ENCODE measurements at regions not wholly inside any gene's neighbourhood (a gene's known extent, or its start where the extent isn't known, plus 50 kb on each side); places are given as distances from the start of the nearest gene placed in this dataset.
"Not testable (repeated sequence)": the region's sequence is repeated elsewhere in the genome, so short reads cannot be mapped to it uniquely, and the experiment has no call there.

- ChIA-PET POLR2A (no interaction called here), CTCF (no interaction called here)
Measured at GRCh38 chr7:86445285-86445684, 198.4 kb upstream of the GRM3 start.

GRCh38 chr7:86444245-86444644, 199.5 kb upstream of the GRM3 start:
- Mint-ChIP-seq H3K27ac (no peak overlapping the region), H3K9me3 (peaks cover 7% of the 10 kb centered on the region)

More at GRCh38 chr7:86445285-86445684, 198.4 kb upstream of the GRM3 start:
- Mint-ChIP-seq H3K4me1 (no peaks in the 10 kb centered on the region), H3K4me3 (no peak overlapping the region), H3K27me3 (no peaks in the 10 kb centered on the region), H3K9me3 (peaks cover 7% of the 10 kb centered on the region), H3K27ac (no peak overlapping the region), H3K36me3 (ENCODE audit: low read depth) (no peaks in the 10 kb centered on the region)
- DNase-seq: no peak

GRCh38 chr7:86440420-86440819, 203.3 kb upstream of the GRM3 start:
- DNase-seq; POLR2A ChIA-PET; H3K9me3 Mint-ChIP-seq; H3K36me3 Mint-ChIP-seq (ENCODE audit: low read depth); CTCF ChIA-PET; H3K27me3 Mint-ChIP-seq; H3K27ac Mint-ChIP-seq; H3K4me3 Mint-ChIP-seq; H3K4me1 Mint-ChIP-seq: not testable (repeated sequence)

More at GRCh38 chr7:86444245-86444644, 199.5 kb upstream of the GRM3 start:
- no peak for DNase-seq
- CTCF ChIA-PET: no interaction called here
- Mint-ChIP-seq H3K4me3 (no peak overlapping the region), H3K36me3 (ENCODE audit: low read depth) (no peaks in the 10 kb centered on the region), H3K4me1 (no peaks in the 10 kb centered on the region), H3K27me3 (no peaks in the 10 kb centered on the region)
- POLR2A ChIA-PET: no interaction called here

GRCh38 chr7:86437951-86438450, 205.7 kb upstream of the GRM3 start:
- Mint-ChIP-seq H3K36me3 (ENCODE audit: low read depth) (no peaks in the 10 kb centered on the region), H3K27me3 (no peaks in the 10 kb centered on the region), H3K9me3 (peaks cover 3% of the 10 kb centered on the region), H3K4me3 (no peak overlapping the region), H3K27ac (no peak overlapping the region), H3K4me1 (no peaks in the 10 kb centered on the region)
- DNase-seq: no peak
- POLR2A ChIA-PET: no interaction called here
- CTCF ChIA-PET: no interaction called here

- Mint-ChIP-seq H3K9me3 (no peaks in the 10 kb centered on the region), H3K27me3 (no peaks in the 10 kb centered on the region), H3K4me3 (no peak overlapping the region), H3K36me3 (ENCODE audit: low read depth) (no peaks in the 10 kb centered on the region), H3K27ac (no peak overlapping the region), H3K4me1 (no peaks in the 10 kb centered on the region)
- no peak for DNase-seq
- ChIA-PET CTCF (no interaction called here), POLR2A (no interaction called here)
Measured at GRCh38 chr7:86431761-86432160, 211.9 kb upstream of the GRM3 start.

GRCh38 chr7:86411814-86412213, 231.9 kb upstream of the GRM3 start:
- no peaks in the 10 kb centered on the region for H3K36me3 Mint-ChIP-seq (ENCODE audit: low read depth)
- POLR2A ChIA-PET: no interaction called here
- no peak overlapping the region for H3K27ac Mint-ChIP-seq
- H3K4me1 Mint-ChIP-seq: no peaks in the 10 kb centered on the region
- no peak for DNase-seq
- no peaks in the 10 kb centered on the region for H3K27me3 Mint-ChIP-seq
- no peak overlapping the region for H3K4me3 Mint-ChIP-seq
- H3K9me3 Mint-ChIP-seq: peaks cover 4% of the 10 kb centered on the region
- CTCF ChIA-PET: no interaction called here

GRCh38 chr7:86407291-86407690, 236.4 kb upstream of the GRM3 start:
- H3K36me3 Mint-ChIP-seq (ENCODE audit: low read depth): no peaks in the 10 kb centered on the region
- H3K4me3 Mint-ChIP-seq: no peak overlapping the region
- DNase-seq: no peak
- H3K27me3 Mint-ChIP-seq: no peaks in the 10 kb centered on the region
- POLR2A ChIA-PET: no interaction called here
- H3K27ac Mint-ChIP-seq: no peak overlapping the region
- CTCF ChIA-PET: no interaction called here
- H3K9me3 Mint-ChIP-seq: peaks cover 2% of the 10 kb centered on the region
- no peaks in the 10 kb centered on the region for H3K4me1 Mint-ChIP-seq

GRCh38 chr7:86391813-86392212, 251.9 kb upstream of the GRM3 start:
- Mint-ChIP-seq H3K36me3 (ENCODE audit: low read depth) (no peaks in the 10 kb centered on the region), H3K27me3 (no peaks in the 10 kb centered on the region)
- POLR2A ChIA-PET: no interaction called here

GRCh38 chr7:86375602-86376001, 268.1 kb upstream of the GRM3 start:
- H3K4me1 Mint-ChIP-seq; CTCF ChIA-PET; POLR2A ChIA-PET; H3K4me3 Mint-ChIP-seq; H3K27me3 Mint-ChIP-seq; DNase-seq; H3K27ac Mint-ChIP-seq; H3K36me3 Mint-ChIP-seq (ENCODE audit: low read depth): not testable (repeated sequence)
- H3K9me3 Mint-ChIP-seq: peaks cover 13% of the 10 kb centered on the region

More at GRCh38 chr7:86391813-86392212, 251.9 kb upstream of the GRM3 start:
- CTCF ChIA-PET: no interaction called here
- H3K4me1 Mint-ChIP-seq: no peaks in the 10 kb centered on the region
- DNase-seq: no peak
- H3K27ac Mint-ChIP-seq: no peak overlapping the region
- no peak overlapping the region for H3K4me3 Mint-ChIP-seq
- H3K9me3 Mint-ChIP-seq: peaks cover 5% of the 10 kb centered on the region

- DNase-seq: no peak
- Mint-ChIP-seq H3K9me3 (peaks cover 13% of the 10 kb centered on the region), H3K27me3 (no peaks in the 10 kb centered on the region), H3K27ac (no peak overlapping the region), H3K4me1 (no peaks in the 10 kb centered on the region), H3K36me3 (ENCODE audit: low read depth) (no peaks in the 10 kb centered on the region), H3K4me3 (no peak overlapping the region)
- CTCF ChIA-PET: no interaction called here
- POLR2A ChIA-PET: no interaction called here
Measured at GRCh38 chr7:86372262-86372661, 271.4 kb upstream of the GRM3 start.

GRCh38 chr7:86366946-86367345, 276.8 kb upstream of the GRM3 start:
- no peak for DNase-seq
- Mint-ChIP-seq H3K36me3 (ENCODE audit: low read depth) (no peaks in the 10 kb centered on the region), H3K4me1 (no peaks in the 10 kb centered on the region), H3K4me3 (no peak overlapping the region), H3K9me3 (peaks cover 7% of the 10 kb centered on the region), H3K27me3 (no peaks in the 10 kb centered on the region), H3K27ac (no peak overlapping the region)
- ChIA-PET POLR2A (no interaction called here), CTCF (no interaction called here)

- H3K4me3 Mint-ChIP-seq; H3K27ac Mint-ChIP-seq; H3K27me3 Mint-ChIP-seq; DNase-seq; H3K9me3 Mint-ChIP-seq; POLR2A ChIA-PET; H3K36me3 Mint-ChIP-seq (ENCODE audit: low read depth); CTCF ChIA-PET; H3K4me1 Mint-ChIP-seq: not testable (repeated sequence)
Measured at GRCh38 chr7:86340407-86340806, 303.3 kb upstream of the GRM3 start.

GRCh38 chr7:86339051-86339450, 304.7 kb upstream of the GRM3 start:
- CTCF ChIA-PET: no interaction called here
- Mint-ChIP-seq H3K27ac (no peak overlapping the region), H3K9me3 (peaks cover 8% of the 10 kb centered on the region), H3K4me1 (no peaks in the 10 kb centered on the region), H3K4me3 (no peak overlapping the region), H3K36me3 (ENCODE audit: low read depth) (no peaks in the 10 kb centered on the region), H3K27me3 (no peaks in the 10 kb centered on the region)
- no peak for DNase-seq
- POLR2A ChIA-PET: no interaction called here

GRCh38 chr7:86328801-86329433, 314.8 kb upstream of the GRM3 start:
- no peaks in the 10 kb centered on the region for H3K27me3 Mint-ChIP-seq
- no peaks in the 10 kb centered on the region for H3K9me3 Mint-ChIP-seq
- no peak for DNase-seq
- H3K4me3 Mint-ChIP-seq: no peak overlapping the region
- ChIA-PET POLR2A (no interaction called here), CTCF (no interaction called here)
- no peaks in the 10 kb centered on the region for H3K36me3 Mint-ChIP-seq (ENCODE audit: low read depth)
- no peak overlapping the region for H3K27ac Mint-ChIP-seq
- H3K4me1 Mint-ChIP-seq: no peaks in the 10 kb centered on the region

Measured in activated CD4-positive, alpha-beta memory T cell treated with anti-CD3 and anti-CD28 coated beads, Interleukin-2, amount 10 ng/mL, durations not matched to agents 7 days and 5 days (primary cell).